Keratinocyte (primary cell): ENCODE measurements at regions not wholly inside any gene's neighbourhood (a gene's known extent, or its start where the extent isn't known, plus 50 kb on each side); places are given as distances from the start of the nearest gene placed in this dataset.
"Not testable (repeated sequence)": the region's sequence is repeated elsewhere in the genome, so short reads cannot be mapped to it uniquely, and the experiment has no call there.

Source experiments
- DNase-seq: peaks from one replicate; pipeline ENCODE4 v3.0.0-alpha.2; 2011; ENCODE audit warnings: low read depth, missing footprints, low spot score
- FAIRE-seq: peaks from 2 replicates; lab custom pipeline; 2011; peaks lifted over from hg19 to GRCh38; lab: Jason Lieb, UNC
- H2AFZ ChIP-seq: 2 replicates; pipeline ENCODE4 v1.6.0; 2012; ENCODE audit warnings: low read length, control low read depth, inconsistent platforms; ENCODE audit not compliant: control insufficient read depth
- H3K27ac ChIP-seq: 2 replicates; pipeline ENCODE4 v1.5.1; 2011; ENCODE audit warnings: low read length; ENCODE audit not compliant: control insufficient read depth, insufficient read depth
- H3K27me3 ChIP-seq: 3 replicates; pipeline ENCODE4 v1.6.0; 2011; ENCODE audit warnings: low read length; ENCODE audit not compliant: control insufficient read depth, insufficient read depth; ENCODE audit errors: extremely low read depth
- H3K36me3 ChIP-seq, 2 experiments: 2 replicates in 1 of 2; 3 replicates in 1 of 2; pipeline ENCODE4 v1.5.1; 2011; ENCODE audit warnings: low read length in 2 of 2, mild to moderate bottlenecking in 1 of 2; ENCODE audit not compliant: control insufficient read depth in 2 of 2, insufficient read depth in 2 of 2; ENCODE audit errors: extremely low read depth in 1 of 2
- H3K4me1 ChIP-seq: 3 replicates; pipeline ENCODE4 v1.5.1; 2011; ENCODE audit warnings: low read length; ENCODE audit not compliant: control insufficient read depth, insufficient read depth; ENCODE audit errors: extremely low read depth
- H3K4me2 ChIP-seq: 3 replicates; pipeline ENCODE4 v1.6.0; 2011; ENCODE audit warnings: low read depth, low read length; ENCODE audit not compliant: control insufficient read depth, insufficient read depth; ENCODE audit errors: extremely low read depth
- H3K4me3 ChIP-seq, 3 experiments: fragments of 200-600 bp in 1 of 3; sonication (generic) in 1 of 3; 2 replicates in 2 of 3; 3 replicates in 1 of 3; pipeline ENCODE4 v1.5.1; 2011 to 2016; ENCODE audit warnings: low read length in 3 of 3, mild to moderate bottlenecking in 3 of 3, control low read depth in 2 of 3, inconsistent platforms in 1 of 3, low read depth in 1 of 3, mixed read lengths in 1 of 3, mixed run types in 1 of 3, moderate library complexity in 1 of 3; ENCODE audit not compliant: control insufficient read depth in 2 of 3, insufficient read depth in 2 of 3; ENCODE audit errors: extremely low read depth in 1 of 3
- H3K79me2 ChIP-seq: 2 replicates; pipeline ENCODE4 v1.6.0; 2012; ENCODE audit warnings: low read length; ENCODE audit not compliant: control insufficient read depth, insufficient read depth
- H3K9ac ChIP-seq: 3 replicates; pipeline ENCODE4 v1.6.0; 2011; ENCODE audit warnings: low read length; ENCODE audit not compliant: control insufficient read depth, insufficient read depth; ENCODE audit errors: extremely low read depth
- H3K9me1 ChIP-seq: 3 replicates; pipeline ENCODE4 v1.6.0; 2011; ENCODE audit warnings: low read length; ENCODE audit not compliant: control insufficient read depth, insufficient read depth; ENCODE audit errors: extremely low read depth
- H3K9me3 ChIP-seq: 2 replicates; pipeline ENCODE4 v1.5.1; 2012; ENCODE audit warnings: low read depth, low read length; ENCODE audit not compliant: control insufficient read depth
- H4K20me1 ChIP-seq: 3 replicates; pipeline ENCODE4 v1.6.0; 2011; ENCODE audit warnings: low read length; ENCODE audit not compliant: control insufficient read depth, insufficient read depth; ENCODE audit errors: extremely low read depth
- dilution Hi-C: fragments of 300-500 bp; cut with MboI; formaldehyde crosslinking; loops from one replicate; pipeline ENCODE4 v1.7.0; 2020; ENCODE audit warnings: low sequenced_read_pairs; ENCODE audit not compliant: extremely low pct_ligation_motif_present

DNA sequence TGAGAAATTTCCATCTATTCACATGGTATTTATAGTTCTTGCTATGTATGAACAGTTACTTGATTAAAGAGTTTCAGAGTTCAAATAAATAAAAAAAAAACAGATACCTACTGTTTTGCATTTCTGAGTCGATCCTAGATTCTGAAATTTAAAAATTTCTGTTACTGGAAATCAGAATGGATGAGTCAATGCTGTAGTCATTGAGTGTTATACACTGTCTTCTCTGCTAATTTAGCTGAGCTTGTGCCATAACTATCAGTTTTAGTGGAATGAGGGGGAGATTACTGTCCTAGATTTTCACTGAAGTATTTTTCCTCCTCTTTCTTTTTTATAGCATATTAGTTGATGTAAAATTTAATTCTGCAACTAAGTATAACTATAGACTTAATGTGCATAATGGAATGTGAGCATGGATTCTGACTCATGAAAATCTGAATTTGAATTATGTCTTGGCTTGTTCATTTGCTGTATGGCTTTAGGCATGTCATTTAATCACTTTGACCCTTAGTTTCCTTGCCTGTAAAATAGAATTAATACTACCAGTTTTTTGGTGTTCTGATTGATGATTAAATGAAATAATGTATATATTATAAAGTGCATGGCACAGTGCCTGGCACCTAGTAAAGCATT, 581.5 kb upstream of the CHD1 start:
- H3K4me1 ChIP-seq, H2AFZ ChIP-seq, H3K4me2 ChIP-seq, H4K20me1 ChIP-seq, dilution Hi-C loops, H3K9me3 ChIP-seq, H3K36me3 ChIP-seq, H3K79me2 ChIP-seq, DNase-seq, H3K9me1 ChIP-seq, H3K9ac ChIP-seq, H3K27ac ChIP-seq, H3K27me3 ChIP-seq, H3K4me3 ChIP-seq: not testable (repeated sequence)
- FAIRE-seq: peak; percentile 46

DNA sequence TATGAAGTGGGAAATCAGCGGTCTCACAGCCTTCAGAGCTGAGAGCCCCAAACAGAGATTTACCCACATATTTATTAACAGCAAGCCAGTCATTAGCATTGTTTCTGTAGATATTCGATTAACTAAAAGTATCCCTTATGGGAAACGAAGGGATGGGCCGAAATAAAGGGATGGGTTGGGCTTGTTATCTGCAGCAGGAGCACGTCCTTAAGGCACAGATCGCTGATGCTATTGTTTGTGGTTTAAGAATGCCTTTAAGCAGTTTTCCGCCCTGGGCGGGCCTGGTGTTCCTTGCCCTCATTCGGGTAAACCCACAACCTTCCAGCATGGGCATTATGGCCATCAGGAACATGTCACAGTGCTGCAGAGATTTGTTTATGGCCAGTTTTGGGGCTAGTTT, 580.3 kb upstream of the CHD1 start:
- H3K9me3 ChIP-seq, dilution Hi-C loops, H3K36me3 ChIP-seq, H3K79me2 ChIP-seq, H3K4me1 ChIP-seq, FAIRE-seq, H3K27ac ChIP-seq, H3K4me2 ChIP-seq, DNase-seq, H4K20me1 ChIP-seq, H3K4me3 ChIP-seq, H3K9ac ChIP-seq, H3K9me1 ChIP-seq, H2AFZ ChIP-seq, H3K27me3 ChIP-seq: not testable (repeated sequence)

DNA sequence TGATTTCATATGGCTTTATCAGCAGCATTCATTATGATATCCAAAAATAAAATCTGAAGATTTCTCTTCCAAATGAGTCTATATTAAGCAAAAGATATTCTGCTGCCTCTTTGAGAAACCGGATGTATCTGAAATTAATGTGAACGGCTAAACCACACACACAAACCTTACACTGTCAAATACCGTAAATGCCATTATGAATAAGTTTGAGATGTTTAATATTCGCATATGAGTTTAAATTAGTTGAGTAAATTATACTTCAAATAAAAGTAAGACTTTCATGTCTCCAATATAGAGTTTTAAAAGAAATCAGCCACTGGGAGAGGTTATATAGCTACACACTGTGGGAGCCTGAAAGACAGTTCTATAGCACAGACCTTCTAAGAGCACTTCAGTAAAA, 566.6 kb upstream of the CHD1 start:
- dilution Hi-C loops, H4K20me1 ChIP-seq, H3K79me2 ChIP-seq, H3K9me3 ChIP-seq, H3K9ac ChIP-seq, H3K27me3 ChIP-seq, H3K4me3 ChIP-seq, H3K4me2 ChIP-seq, H2AFZ ChIP-seq, FAIRE-seq, DNase-seq, H3K9me1 ChIP-seq, H3K36me3 ChIP-seq, H3K27ac ChIP-seq, H3K4me1 ChIP-seq: not testable (repeated sequence)

DNA sequence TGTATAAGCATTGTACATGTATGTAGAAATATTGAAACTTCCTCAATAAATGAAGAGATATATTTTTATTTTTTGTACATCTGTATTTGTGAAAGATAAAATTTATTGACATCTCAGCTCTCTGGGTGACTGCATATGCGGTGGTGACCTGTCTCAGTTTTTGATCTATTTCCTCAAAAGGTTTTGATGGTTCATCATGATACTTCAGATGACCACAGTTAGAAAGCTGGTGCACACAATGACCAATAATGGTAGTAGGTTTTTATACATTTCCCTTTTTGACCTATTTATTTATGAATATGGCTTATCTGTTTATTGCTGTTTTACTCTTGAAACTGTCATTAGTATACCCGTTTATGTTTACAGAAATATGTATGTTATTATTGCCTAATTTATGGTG, 549.6 kb upstream of the CHD1 start:
- H3K27ac ChIP-seq, H3K4me3 ChIP-seq, H3K4me2 ChIP-seq, H2AFZ ChIP-seq, H3K9me3 ChIP-seq, H3K4me1 ChIP-seq, H3K79me2 ChIP-seq, H4K20me1 ChIP-seq, DNase-seq, H3K9me1 ChIP-seq, dilution Hi-C loops, FAIRE-seq, H3K9ac ChIP-seq, H3K27me3 ChIP-seq, H3K36me3 ChIP-seq: not testable (repeated sequence)

DNA sequence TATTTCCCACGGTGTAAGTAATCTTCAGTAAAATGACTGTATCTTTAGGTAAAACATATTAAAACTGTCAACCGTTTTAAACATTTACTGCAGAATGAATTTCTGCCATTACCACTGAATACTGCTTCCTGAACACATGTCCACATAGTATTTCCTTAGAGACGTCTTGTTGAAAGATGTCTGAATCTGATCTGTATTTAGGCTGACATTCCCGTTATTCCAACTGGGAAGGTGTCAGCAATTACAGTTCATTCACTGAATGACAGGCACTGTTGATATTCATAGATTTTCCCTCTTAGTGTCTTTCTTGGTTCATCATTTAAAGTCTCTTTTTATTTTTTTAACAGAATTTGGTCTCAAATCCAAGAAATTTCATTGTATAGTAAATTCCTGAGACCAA, 544.5 kb upstream of the CHD1 start:
- H3K4me3 ChIP-seq, H3K9ac ChIP-seq, H3K27ac ChIP-seq, dilution Hi-C loops, H2AFZ ChIP-seq, H3K79me2 ChIP-seq, H3K4me1 ChIP-seq, H3K4me2 ChIP-seq, H3K9me3 ChIP-seq, DNase-seq, H3K9me1 ChIP-seq, H3K36me3 ChIP-seq, H3K27me3 ChIP-seq, H4K20me1 ChIP-seq: not testable (repeated sequence)
- peak; percentile 59 for FAIRE-seq
